ENCODE measurements at regions not wholly inside any gene's neighbourhood (a gene's known extent, or its start where the extent isn't known, plus 50 kb on each side); places are given as distances from the start of the nearest gene placed in this dataset.

- no peak for DNase-seq (ENCODE audit: low read depth)
Measured at GRCh38 chr2:216286616-216287231, 85.6 kb downstream of the MARCHF4 start.

DNA sequence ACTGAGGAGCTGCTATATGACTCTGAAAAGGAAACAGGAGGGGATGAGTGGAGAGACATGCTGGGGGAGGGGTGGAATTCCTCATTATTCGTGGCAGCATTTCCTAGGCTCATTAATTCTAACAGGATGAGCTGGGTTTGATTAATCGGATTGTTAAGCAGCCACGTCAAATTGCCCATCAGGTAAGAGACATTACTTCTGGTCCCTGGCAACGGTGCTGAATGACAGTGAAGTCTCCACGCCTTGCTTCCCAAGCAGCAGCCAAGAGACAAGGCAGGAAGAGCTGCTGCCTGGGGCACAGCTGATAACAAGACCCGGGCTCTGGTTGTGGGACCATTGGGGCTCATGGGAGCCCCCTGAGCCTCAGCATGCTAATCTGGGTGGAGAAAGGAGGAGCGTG is 86.6 kb downstream of the MARCHF4 start:
- DNase-seq (ENCODE audit: low read depth): peak; percentile 45

DNA sequence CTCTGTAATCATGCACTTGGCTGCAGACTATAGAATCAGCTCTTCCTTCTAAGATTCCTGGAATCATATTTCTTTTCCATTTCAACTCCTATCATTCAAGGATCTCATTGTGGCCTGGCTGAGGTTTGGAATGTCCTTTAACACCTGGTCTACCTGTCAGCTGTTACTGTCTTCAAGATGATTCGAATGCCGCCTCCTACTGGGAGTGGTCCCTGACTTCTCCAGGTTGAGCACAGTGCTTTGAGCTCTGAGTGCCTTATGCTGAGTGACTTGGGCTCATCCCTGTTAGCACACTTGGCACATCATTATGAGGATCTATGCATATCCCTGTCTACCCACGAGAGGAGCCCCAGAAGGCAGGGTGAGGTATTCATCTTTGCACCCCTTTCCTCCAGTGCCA is 87.6 kb downstream of the MARCHF4 start:
- no peak for DNase-seq (ENCODE audit: low read depth)

- DNase-seq (ENCODE audit: low read depth): no peak
Measured at GRCh38 chr2:216283038-216283900, 89.0 kb downstream of the MARCHF4 start.

DNA sequence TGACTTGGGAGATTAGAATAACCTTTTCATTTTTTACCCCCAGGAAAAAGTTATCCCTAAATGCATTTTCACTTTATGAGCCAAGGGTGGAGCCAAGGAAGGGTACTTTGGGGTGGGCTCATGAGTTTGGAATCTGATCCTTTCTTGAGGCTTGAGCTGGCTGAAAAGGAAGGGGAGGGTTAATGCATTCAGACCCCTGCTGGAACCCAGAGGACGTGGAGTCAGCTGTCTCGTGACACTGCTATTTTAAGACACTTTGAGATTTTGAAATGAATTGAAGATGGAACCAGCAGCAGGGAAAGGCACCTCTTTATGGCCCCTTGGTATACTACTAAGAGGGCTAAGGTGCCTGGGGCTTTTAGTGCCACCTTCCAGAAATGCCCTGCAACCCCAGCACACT is 90.4 kb downstream of the MARCHF4 start:
- no peak for DNase-seq (ENCODE audit: low read depth)

DNA sequence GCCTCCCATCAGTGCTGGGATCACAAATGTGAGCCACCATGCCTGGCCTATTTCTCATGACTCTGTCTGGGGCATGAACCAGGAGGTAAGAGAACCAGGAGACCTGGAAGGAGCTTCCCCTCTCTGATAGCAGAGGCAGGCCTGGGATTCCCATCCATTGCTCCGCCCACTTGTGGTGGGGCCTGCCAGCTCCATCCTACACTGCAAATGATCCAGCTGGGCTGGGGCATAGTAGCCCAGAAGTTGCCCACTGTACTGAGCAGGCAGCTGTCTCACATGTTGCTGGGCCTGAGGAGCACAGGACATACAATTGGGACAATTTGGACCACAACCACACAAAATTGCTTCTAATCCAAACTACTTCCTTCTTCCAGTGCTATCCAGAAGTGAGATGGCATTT is 91.0 kb downstream of the MARCHF4 start:
- no peak for DNase-seq (ENCODE audit: low read depth)

- DNase-seq (ENCODE audit: low read depth): no peak
Measured at GRCh38 chr2:216279459-216279858, 92.8 kb downstream of the MARCHF4 start.

- DNase-seq (ENCODE audit: low read depth): no peak
Measured at GRCh38 chr2:216279031-216279430, 93.3 kb downstream of the MARCHF4 start.

DNA sequence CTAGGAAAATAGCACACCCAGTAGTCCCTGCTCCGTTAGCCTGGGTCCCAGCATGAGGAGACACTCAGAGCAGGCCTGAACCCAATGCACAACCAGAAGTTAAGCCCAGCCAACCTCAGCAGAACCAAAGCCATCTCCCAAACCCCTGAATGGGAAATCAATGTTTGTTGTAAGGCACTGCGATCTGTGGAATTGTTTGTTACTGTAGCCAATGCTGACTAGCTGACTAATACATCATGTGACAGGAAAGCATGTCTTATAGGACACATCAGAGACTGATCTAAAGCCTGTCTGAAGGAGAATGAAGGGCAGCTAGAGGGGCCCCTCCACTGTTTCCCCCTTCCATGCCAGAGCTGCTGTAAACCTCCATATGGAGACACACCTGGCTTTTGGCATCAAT is 96.4 kb downstream of the MARCHF4 start:
- no peak for DNase-seq (ENCODE audit: low read depth)

DNA sequence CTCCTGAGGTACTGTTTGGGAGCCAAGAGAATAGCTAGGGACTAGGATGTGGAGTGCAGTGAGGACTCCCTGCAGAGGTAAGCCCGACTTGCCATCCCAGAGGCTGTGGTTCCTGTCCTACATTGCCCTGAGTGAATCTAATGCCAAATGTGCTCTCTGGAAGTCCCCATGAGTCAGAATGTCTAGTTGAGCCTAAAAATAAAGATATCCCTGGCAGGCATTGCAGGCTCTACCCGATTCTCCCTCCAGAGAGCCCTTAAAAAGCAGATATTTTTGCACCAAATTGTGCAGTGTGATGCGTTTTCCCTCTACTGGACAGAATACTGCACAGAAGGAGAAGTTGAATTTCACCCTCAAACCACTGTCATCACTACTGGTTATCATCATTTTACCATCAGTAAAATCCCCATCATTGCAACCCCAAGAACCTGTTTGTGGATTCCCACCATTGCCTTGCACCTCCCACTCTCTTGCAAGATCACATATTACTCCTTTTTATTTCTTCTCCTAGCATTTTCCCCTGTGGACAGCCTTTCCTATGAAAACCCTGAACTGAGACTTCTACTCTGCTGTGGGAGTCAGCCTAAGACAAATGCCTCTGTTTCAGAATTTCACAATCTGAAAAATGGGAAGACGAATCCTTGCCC is 98.0 kb downstream of the MARCHF4 start:
- DNase-seq (ENCODE audit: low read depth): no peak

GRCh38 chr2:216261042-216261537 is 111.2 kb downstream of the MARCHF4 start:
- no peak for DNase-seq (ENCODE audit: low read depth)

DNA sequence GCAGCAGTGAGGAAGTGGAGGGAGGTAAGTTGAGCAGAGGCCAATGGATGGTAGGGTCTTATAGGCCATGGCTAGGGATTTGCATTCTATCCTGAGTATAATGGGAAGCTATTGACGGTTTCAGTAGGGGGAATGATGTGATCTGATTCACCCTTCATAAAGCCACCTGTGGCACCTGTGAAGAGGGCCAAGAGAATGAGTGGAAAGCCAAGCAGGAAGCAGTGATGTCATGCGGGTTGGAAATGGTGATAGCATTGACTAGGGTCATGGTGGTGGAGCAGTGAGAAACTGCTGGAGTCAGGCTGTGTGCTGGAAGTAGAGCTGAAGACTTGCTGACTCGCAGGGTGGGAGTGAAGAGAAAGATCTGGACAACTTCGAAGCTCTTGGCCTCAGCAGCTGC is 111.7 kb downstream of the MARCHF4 start:
- no peak for DNase-seq (ENCODE audit: low read depth)

DNA sequence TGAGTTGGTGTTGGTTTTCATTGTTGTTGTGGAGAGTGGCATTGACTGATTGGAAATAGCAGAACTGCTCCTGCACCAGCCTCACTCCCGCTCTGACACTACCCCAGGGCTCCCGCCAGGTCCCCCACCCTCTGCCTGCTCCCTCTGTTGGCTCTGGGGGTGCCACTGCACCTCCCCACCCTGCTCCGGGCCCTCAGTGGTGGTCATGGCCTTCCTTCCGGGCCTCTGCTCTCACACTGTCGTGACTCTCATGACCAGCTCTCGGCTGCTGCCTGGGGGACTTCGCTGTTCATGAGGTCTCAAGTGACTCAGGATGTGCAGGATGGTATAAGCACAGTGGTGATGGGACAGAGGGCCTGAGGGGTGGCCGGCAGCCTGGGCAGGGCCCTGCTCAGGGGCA is 113.2 kb downstream of the MARCHF4 start:
- DNase-seq (ENCODE audit: low read depth): no peak

GRCh38 chr2:216257089-216257488 is 115.2 kb downstream of the MARCHF4 start:
- DNase-seq (ENCODE audit: low read depth): no peak

Measured in CMK (cell line).